ENCODE measurements at regions not wholly inside any gene's neighbourhood (a gene's known extent, or its start where the extent isn't known, plus 50 kb on each side); places are given as distances from the start of the nearest gene placed in this dataset.

DNA sequence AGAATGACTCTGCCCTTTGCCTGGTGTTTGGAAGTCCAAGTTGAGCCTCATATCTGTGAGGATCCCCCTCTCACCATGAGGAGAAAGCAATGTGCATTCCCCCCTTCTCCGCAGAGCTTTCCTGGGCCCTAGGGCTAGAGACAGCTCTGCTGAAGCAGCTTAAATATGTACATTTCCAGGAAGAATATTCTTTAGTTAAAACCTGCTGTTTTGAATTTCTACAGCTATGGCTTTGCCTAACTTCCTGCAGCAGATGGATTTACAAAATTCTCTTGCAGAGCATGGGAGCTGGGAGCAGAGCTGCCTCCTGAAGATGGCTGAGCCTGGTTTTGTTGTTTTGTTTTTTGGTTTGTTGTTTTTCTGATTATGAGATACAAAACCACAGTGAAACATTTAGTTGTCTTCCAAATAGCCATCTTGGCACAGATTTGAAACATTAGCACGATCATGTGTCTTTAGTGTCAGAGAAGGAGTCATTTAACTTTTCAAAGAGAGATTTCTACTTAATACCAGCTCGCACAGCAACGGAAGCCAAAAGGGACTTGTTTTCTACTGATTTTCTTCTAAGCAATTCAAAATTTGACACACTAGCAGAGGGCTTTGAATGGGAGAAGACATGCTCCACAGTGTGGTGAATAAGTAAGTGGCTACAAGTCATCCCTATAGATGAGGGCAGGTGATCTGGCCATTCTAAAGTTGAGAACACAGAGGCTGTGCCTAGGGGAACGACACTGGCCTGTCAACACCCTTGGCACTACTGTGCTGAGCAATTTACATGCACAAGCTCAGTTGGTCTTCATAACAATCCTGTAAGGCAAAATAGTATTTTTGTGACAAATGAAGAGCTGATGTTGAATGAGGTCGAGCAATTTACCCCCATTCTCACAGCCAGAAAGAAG, 222.6 kb downstream of the MREG start:
- TF ChIP-seq, protein P1, sequence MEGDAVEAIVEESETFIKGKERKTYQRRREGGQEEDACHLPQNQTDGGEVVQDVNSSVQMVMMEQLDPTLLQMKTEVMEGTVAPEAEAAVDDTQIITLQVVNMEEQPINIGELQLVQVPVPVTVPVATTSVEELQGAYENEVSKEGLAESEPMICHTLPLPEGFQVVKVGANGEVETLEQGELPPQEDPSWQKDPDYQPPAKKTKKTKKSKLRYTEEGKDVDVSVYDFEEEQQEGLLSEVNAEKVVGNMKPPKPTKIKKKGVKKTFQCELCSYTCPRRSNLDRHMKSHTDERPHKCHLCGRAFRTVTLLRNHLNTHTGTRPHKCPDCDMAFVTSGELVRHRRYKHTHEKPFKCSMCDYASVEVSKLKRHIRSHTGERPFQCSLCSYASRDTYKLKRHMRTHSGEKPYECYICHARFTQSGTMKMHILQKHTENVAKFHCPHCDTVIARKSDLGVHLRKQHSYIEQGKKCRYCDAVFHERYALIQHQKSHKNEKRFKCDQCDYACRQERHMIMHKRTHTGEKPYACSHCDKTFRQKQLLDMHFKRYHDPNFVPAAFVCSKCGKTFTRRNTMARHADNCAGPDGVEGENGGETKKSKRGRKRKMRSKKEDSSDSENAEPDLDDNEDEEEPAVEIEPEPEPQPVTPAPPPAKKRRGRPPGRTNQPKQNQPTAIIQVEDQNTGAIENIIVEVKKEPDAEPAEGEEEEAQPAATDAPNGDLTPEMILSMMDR (IDR thresholded peaks at IDR 0.05): no peak
- no peak for TF ChIP-seq EZH2 (IDR thresholded peaks at IDR 0.05; ENCODE audit: borderline replicate concordance, insufficient read depth, low read depth, low read length, poor library complexity, severe bottlenecking)
